HCT116 (cell line): ENCODE measurements at regions not wholly inside any gene's neighbourhood (a gene's known extent, or its start where the extent isn't known, plus 50 kb on each side); places are given as distances from the start of the nearest gene placed in this dataset.

Experiments
- ATAC-seq: fragments of 200-7000 bp; cut with Tn5 transposase; 2 replicates; pipeline ENCODE4 v1.9.1; 2020; ENCODE audit warnings: mild to moderate bottlenecking, moderate library complexity
- BruUV-seq: library from RNA; stranded (reverse); fragments of 400-500 nt; replicated peaks from 2 replicates; lab custom pipeline; 2021; lab: Mats Ljungman, UMichigan
- CTCF ChIA-PET: fragments of 300-600 bp; sonication (Branson Sonifier 250); formaldehyde crosslinking; loops from one replicate; lab custom pipeline; 2021; ENCODE audit warnings: antibody characterized with exemption; lab: Charles Lee
- POLR2A ChIA-PET: fragments of 300-600, 350-600 bp; sonication (Branson Sonifier 250); formaldehyde crosslinking; loops from one replicate; lab custom pipeline; 2021; ENCODE audit warnings: antibody characterized with exemption; lab: Charles Lee
- RAD21 ChIA-PET, 2 experiments: fragments of 300-600 bp; sonication (Branson Sonifier 250); formaldehyde crosslinking; loops; one replicate each; lab custom pipeline; 2023; ENCODE audit warnings: low total read pairs in 2 of 2; ENCODE audit not compliant: uncharacterized antibody in 2 of 2, unreplicated experiment in 2 of 2, low non-redundant PET in 1 of 2; lab: Charles Lee
- DNase-seq: peaks from one replicate; pipeline ENCODE4 v3.0.0-alpha.2; 2010; ENCODE audit warnings: low read depth, low spot score
- H2AFZ ChIP-seq: fragments of 200-600 bp; shearing (Covaris generic), sonication (generic); 2 replicates; pipeline ENCODE4 v1.6.1; 2017; ENCODE audit warnings: low read depth, mixed run types, mixed read lengths, antibody characterized with exemption, low read length; ENCODE audit not compliant: poor library complexity, severe bottlenecking
- H3K27ac ChIP-seq: 2 replicates; pipeline ENCODE4 v1.5.1; 2012; ENCODE audit warnings: low read depth, low read length
- H3K27me3 ChIP-seq: fragments of 200-600 bp; sonication (generic); 2 replicates; pipeline ENCODE4 v1.6.1; 2016; ENCODE audit warnings: mixed run types, low read length, mixed read lengths; ENCODE audit not compliant: insufficient read depth
- H3K36me3 ChIP-seq, 2 experiments: fragments of 200-500 bp in 1 of 2; fragments of 200-600 bp in 1 of 2; sonication (Bioruptor generic) in 1 of 2; sonication (generic) in 1 of 2; 2 replicates each; pipeline versions ENCODE4 v1.5.1 to v1.6.1; 2014 to 2016; ENCODE audit warnings: low read length in 2 of 2, inconsistent platforms in 1 of 2, mixed read lengths in 1 of 2, mixed run types in 1 of 2; ENCODE audit not compliant: insufficient read depth in 2 of 2, control insufficient read depth in 1 of 2
- H3K4me1 ChIP-seq, 2 experiments: fragments of 200-600 bp in 1 of 2; sonication (generic) in 1 of 2; 2 replicates each; pipeline versions ENCODE4 v1.5.1 to v1.6.1; 2012 to 2017; ENCODE audit warnings: low read length in 2 of 2, inconsistent platforms in 1 of 2, mild to moderate bottlenecking in 1 of 2, mixed read lengths in 1 of 2, mixed run types in 1 of 2, moderate library complexity in 1 of 2; ENCODE audit not compliant: insufficient read depth in 2 of 2, control insufficient read depth in 1 of 2
- H3K4me2 ChIP-seq: fragments of 200-600 bp; sonication (generic); 2 replicates; pipeline ENCODE4 v1.6.1; 2017; ENCODE audit warnings: mixed run types, low read length, mixed read lengths
- H3K4me3 ChIP-seq, 2 experiments: fragments of 200-600 bp in 1 of 2; sonication (generic) in 1 of 2; replicated peaks in 1 of 2; 2 replicates each; pipeline ENCODE4 v1.5.1; 2011 to 2016; ENCODE audit warnings: low read length in 2 of 2, control low read depth in 1 of 2, low read depth in 1 of 2, mild to moderate bottlenecking in 1 of 2, mixed read lengths in 1 of 2, mixed run types in 1 of 2
- H3K79me2 ChIP-seq: fragments of 200-600 bp; sonication (generic); 2 replicates; pipeline ENCODE4 v1.6.1; 2017; ENCODE audit warnings: mild to moderate bottlenecking, mixed run types, low read length, moderate library complexity, mixed read lengths; ENCODE audit not compliant: insufficient read depth
- H3K9ac ChIP-seq: fragments of 200-600 bp; sonication (generic); 2 replicates; pipeline ENCODE4 v1.6.1; 2016; ENCODE audit warnings: low read length, mixed read lengths
- H3K9me2 ChIP-seq: fragments of 200-600 bp; sonication (generic), shearing (Covaris generic); 2 replicates; pipeline ENCODE4 v1.6.1; 2017; ENCODE audit warnings: mixed run types, mild to moderate bottlenecking, moderate library complexity; ENCODE audit not compliant: insufficient read depth
- H3K9me3 ChIP-seq, 2 experiments: fragments of 200-500 bp in 1 of 2; fragments of 200-600 bp in 1 of 2; sonication (Bioruptor generic) in 1 of 2; sonication (generic) in 1 of 2; 2 replicates each; pipeline ENCODE4 v1.6.1; 2014 to 2017; ENCODE audit warnings: low read length in 2 of 2, mixed read lengths in 2 of 2, inconsistent platforms in 1 of 2, low read depth in 1 of 2, mild to moderate bottlenecking in 1 of 2, mixed run types in 1 of 2, moderate library complexity in 1 of 2; ENCODE audit not compliant: control insufficient read depth in 1 of 2, insufficient read depth in 1 of 2
- H4K20me1 ChIP-seq: fragments of 200-600 bp; sonication (generic), shearing (Covaris generic); 2 replicates; pipeline ENCODE4 v1.6.1; 2017; ENCODE audit warnings: mixed run types, mild to moderate bottlenecking, moderate library complexity; ENCODE audit not compliant: insufficient read depth
- CBX3 ChIP-seq: IDR thresholded peaks from 2 replicates; pipeline ENCODE4 v1.6.1; 2012; ENCODE audit warnings: low read depth
- CEBPB ChIP-seq: IDR thresholded peaks from 2 replicates; pipeline ENCODE4 v1.6.1; 2012; ENCODE audit warnings: low read depth
- CTCF ChIP-seq, 3 experiments: fragments of 200-600 bp in 1 of 3; sonication (generic) in 1 of 3; IDR thresholded peaks in 2 of 3; conservative IDR thresholded peaks in 1 of 3; 2 replicates each; pipeline ENCODE4 v1.5.1; 2012 to 2017; ENCODE audit warnings: low read depth in 2 of 3, low read length in 2 of 3, antibody characterized with exemption in 1 of 3, borderline replicate concordance in 1 of 3, control low read depth in 1 of 3, mild to moderate bottlenecking in 1 of 3, mixed read lengths in 1 of 3, mixed run types in 1 of 3, moderate library complexity in 1 of 3; ENCODE audit not compliant: insufficient read depth in 1 of 3
- EGR1 ChIP-seq: IDR thresholded peaks from 2 replicates; pipeline ENCODE4 v1.6.1; 2012; ENCODE audit warnings: low read depth
- ELF1 ChIP-seq: IDR thresholded peaks from 2 replicates; pipeline ENCODE4 v1.6.1; 2012; ENCODE audit warnings: low read depth, borderline replicate concordance
- EZH2 ChIP-seq: fragments of 200-600 bp; sonication (generic); IDR thresholded peaks from 2 replicates; pipeline ENCODE4 v1.6.1; 2017; ENCODE audit warnings: antibody characterized with exemption, mixed run types
- POLR2A ChIP-seq: IDR thresholded peaks from 2 replicates; pipeline ENCODE4 v1.7.0; 2011; ENCODE audit warnings: borderline replicate concordance; ENCODE audit not compliant: insufficient read depth, insufficient read length; ENCODE audit errors: extremely low read depth
- POLR2AphosphoS5 ChIP-seq: IDR thresholded peaks from 2 replicates; pipeline ENCODE4 v1.6.1; 2011; ENCODE audit warnings: mild to moderate bottlenecking, low read depth, low read length, moderate library complexity
- RAD21 ChIP-seq: IDR thresholded peaks from 2 replicates; pipeline ENCODE4 v1.6.1; 2012; ENCODE audit warnings: low read depth, mild to moderate bottlenecking
- REST ChIP-seq: IDR thresholded peaks from 2 replicates; pipeline ENCODE4 v1.6.1; 2012; ENCODE audit warnings: low read depth
- SP1 ChIP-seq: IDR thresholded peaks from 2 replicates; pipeline ENCODE4 v1.6.1; 2012; ENCODE audit warnings: low read depth
- SRF ChIP-seq: IDR thresholded peaks from 2 replicates; pipeline ENCODE4 v1.6.1; 2012; ENCODE audit warnings: low read depth
- YY1 ChIP-seq: IDR thresholded peaks from 2 replicates; pipeline ENCODE4 v1.6.1; 2011; ENCODE audit warnings: low read length, low read depth, moderate library complexity, mild to moderate bottlenecking; ENCODE audit not compliant: insufficient replicate concordance; ENCODE audit errors: extremely low read depth
- ZBTB33 ChIP-seq: IDR thresholded peaks from 2 replicates; pipeline ENCODE4 v1.6.1; 2011; ENCODE audit warnings: mild to moderate bottlenecking, low read length, moderate library complexity; ENCODE audit not compliant: insufficient replicate concordance; ENCODE audit errors: extremely low read depth
- ZNF274 ChIP-seq: fragments of 200-500 bp; sonication (Bioruptor generic); IDR thresholded peaks from 2 replicates; pipeline ENCODE4 v1.6.1; 2014; ENCODE audit warnings: mild to moderate bottlenecking, low read depth, low read length, inconsistent platforms
- intact Hi-C: fragments of 100-400 bp; cut with micrococcal nuclease; formaldehyde crosslinking; loops from 2 replicates; pipeline ENCODE4 v1.10.0; 2022

- Histone ChIP-seq H3K4me1 (no peaks in the 10 kb centered on the region), H3K9me2 (no peaks in the 10 kb centered on the region), H3K79me2 (no peaks in the 10 kb centered on the region), H3K36me3 (no peaks in the 10 kb centered on the region), H3K4me3 (no peak overlapping the region), H2AFZ (no peak overlapping the region), H3K27me3 (no peaks in the 10 kb centered on the region), H3K27ac (no peak overlapping the region), H4K20me1 (no peaks in the 10 kb centered on the region), H3K9ac (no peak overlapping the region), H3K4me2 (no peak overlapping the region), H3K9me3 (peaks cover 7 to 13% of the 10 kb centered on the region in 2 experiments; a peak in 2 of 4 replicates)
- intact Hi-C loops: no loop called here
- DNase-seq (no peak), ATAC-seq (no peak)
- TF ChIP-seq SP1: no peak
- TF ChIP-seq POLR2AphosphoS5: no peak
- no peak for TF ChIP-seq ELF1
- no peak for TF ChIP-seq RAD21
- no peak for TF ChIP-seq SRF
- TF ChIP-seq REST: no peak
- no peak for TF ChIP-seq ZNF274
- TF ChIP-seq CEBPB: no peak
- no peak for TF ChIP-seq EZH2
- no peak for TF ChIP-seq CTCF (IDR thresholded peaks at IDR 0.05 in 2 of 3, conservative IDR thresholded peaks at IDR 0.05 in 1 of 3; ENCODE audit: borderline replicate concordance in 1 of 3, insufficient read depth in 1 of 3, low read depth in 2 of 3, low read length in 2 of 3)
- TF ChIP-seq EGR1: no peak
- TF ChIP-seq ZBTB33: no peak
- TF ChIP-seq CBX3: no peak
- no peak for TF ChIP-seq POLR2A
- TF ChIP-seq YY1: no peak
- ChIA-PET POLR2A (no interaction called here), RAD21 (no interaction called here), CTCF (no interaction called here)
- BruUV-seq: no TSS peak
Observed at GRCh38 chr13:54144828-54145227, 1116.2 kb downstream of the OLFM4 start.
